GM23248 (cell line): ENCODE measurements at regions not wholly inside any gene's neighbourhood (a gene's known extent, or its start where the extent isn't known, plus 50 kb on each side); places are given as distances from the start of the nearest gene placed in this dataset.

Source experiments
- EZH2 ChIP-seq: fragments of 200-600 bp; sonication (generic); IDR thresholded peaks from 2 replicates; pipeline ENCODE4 v1.6.1; 2018; ENCODE audit warnings: antibody characterized with exemption, mild to moderate bottlenecking; ENCODE audit not compliant: insufficient read depth, poor library complexity, severe bottlenecking
- EZH2phosphoT487 ChIP-seq: fragments of 200-600 bp; sonication (generic); IDR thresholded peaks from 2 replicates; pipeline ENCODE4 v1.6.1; 2018; ENCODE audit warnings: antibody characterized with exemption, moderate library complexity, mild to moderate bottlenecking, low read depth; ENCODE audit not compliant: insufficient read depth

DNA sequence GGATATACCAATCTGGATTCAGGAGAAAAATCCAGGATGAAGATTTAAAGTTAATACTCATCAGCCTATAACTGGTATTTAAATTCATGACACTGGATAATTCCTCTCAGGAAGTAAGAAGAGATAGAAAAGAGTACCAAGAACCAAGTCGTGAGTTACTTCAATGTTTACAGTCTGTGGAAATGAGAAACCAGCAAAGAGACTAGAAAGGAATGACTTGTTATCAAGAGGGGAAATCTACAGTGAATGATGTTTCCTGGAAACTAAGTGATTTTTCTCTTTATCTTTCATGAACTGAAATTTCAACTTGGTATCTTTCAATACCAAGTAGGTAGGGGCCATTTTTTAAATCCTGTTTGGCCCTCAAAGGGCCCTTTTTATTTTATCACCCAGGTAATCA, 217.9 kb upstream of the AFF2 start:
- TF ChIP-seq EZH2phosphoT487, result no peak
- no peak for TF ChIP-seq EZH2
